HEK293 (cell line): ENCODE measurements at regions not wholly inside any gene's neighbourhood (a gene's known extent, or its start where the extent isn't known, plus 50 kb on each side); places are given as distances from the start of the nearest gene placed in this dataset.

Experiments
- BCL6B ChIP-seq: fragments of 450-650 bp; formaldehyde crosslinking; IDR thresholded peaks from 2 replicates; pipeline ENCODE4 v1.5.1; 2017; ENCODE audit warnings: missing biosample characterization, missing genetic modification characterization
- WT1 ChIP-seq: fragments of 450-650 bp; formaldehyde crosslinking; IDR thresholded peaks from 2 replicates; pipeline ENCODE4 v1.5.1; 2016; ENCODE audit warnings: missing biosample characterization, missing genetic modification characterization
- ZNF274 ChIP-seq, 2 experiments: fragments of 200-500 bp in 1 of 2; fragments of 450-650 bp in 1 of 2; sonication (Bioruptor generic) in 1 of 2; formaldehyde crosslinking in 1 of 2; IDR thresholded peaks; 2 replicates each; pipeline versions ENCODE4 v1.5.1 to v1.6.1; 2014 to 2016; ENCODE audit warnings: borderline replicate concordance in 1 of 2, inconsistent platforms in 1 of 2, low read length in 1 of 2, missing biosample characterization in 1 of 2, missing genetic modification characterization in 1 of 2
- ZNF350 ChIP-seq: fragments of 450-650 bp; formaldehyde crosslinking; IDR thresholded peaks from 2 replicates; pipeline ENCODE4 v1.5.0; 2017; ENCODE audit warnings: missing biosample characterization, mild to moderate bottlenecking, missing genetic modification characterization
- ZNF354C ChIP-seq: fragments of 450-650 bp; formaldehyde crosslinking; IDR thresholded peaks from 2 replicates; pipeline ENCODE4 v1.5.1; 2016; ENCODE audit warnings: missing biosample characterization, missing genetic modification characterization, low read depth, borderline replicate concordance
- ZNF624 ChIP-seq: fragments of 450-650 bp; formaldehyde crosslinking; IDR thresholded peaks from 2 replicates; pipeline ENCODE4 v1.5.1; 2017; ENCODE audit warnings: missing biosample characterization, missing genetic modification characterization
- TF ChIP-seq, protein P1 (sequence below): fragments of 450-650 bp; formaldehyde crosslinking; IDR thresholded peaks from 2 replicates; pipeline ENCODE4 v1.5.1; 2016; ENCODE audit warnings: missing biosample characterization, missing genetic modification characterization
- TF ChIP-seq, protein P2 (sequence below): fragments of 450-650 bp; formaldehyde crosslinking; optimal IDR thresholded peaks from 2 replicates; pipeline ENCODE3; 2016; ENCODE audit warnings: missing biosample characterization, mild to moderate bottlenecking, missing genetic modification characterization
- TF ChIP-seq, protein P3 (sequence below): fragments of 450-650 bp; formaldehyde crosslinking; IDR thresholded peaks from 2 replicates; pipeline ENCODE4 v1.5.1; 2016; ENCODE audit warnings: missing biosample characterization, missing genetic modification characterization

DNA sequence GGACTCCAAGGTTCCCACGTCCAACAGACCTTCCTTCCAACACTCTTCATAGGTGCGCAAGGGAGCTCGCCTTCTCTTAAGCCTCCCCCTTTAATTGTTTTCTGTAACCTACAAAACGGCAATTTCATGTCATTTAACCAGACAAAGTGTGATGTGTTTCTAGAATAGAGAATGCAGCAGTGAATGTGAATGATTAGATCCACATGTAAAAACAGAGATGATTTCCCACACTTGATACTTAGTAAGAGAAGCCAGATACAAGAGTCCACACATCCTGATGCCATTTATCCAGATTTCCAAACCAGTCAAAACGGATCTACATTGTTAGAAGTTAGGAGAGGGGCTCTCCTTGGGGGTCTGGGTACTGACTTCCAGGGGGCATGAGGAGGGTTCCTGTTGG lies 89.3 kb downstream of the IRF8 start:
- TF ChIP-seq ZNF624 (tag by site-specific recombination) (no peak), BCL6B (tag by site-specific recombination) (no peak), WT1 (no peak), ZNF274 (IDR thresholded peaks at IDR 0.05; ENCODE audit: low read length) (no peak), ZNF274 (tag by site-specific recombination; IDR thresholded peaks at IDR 0.05; ENCODE audit: borderline replicate concordance) (no peak), ZNF350 (tag by site-specific recombination) (no peak), ZNF354C (no peak)
- TF ChIP-seq, protein P1, sequence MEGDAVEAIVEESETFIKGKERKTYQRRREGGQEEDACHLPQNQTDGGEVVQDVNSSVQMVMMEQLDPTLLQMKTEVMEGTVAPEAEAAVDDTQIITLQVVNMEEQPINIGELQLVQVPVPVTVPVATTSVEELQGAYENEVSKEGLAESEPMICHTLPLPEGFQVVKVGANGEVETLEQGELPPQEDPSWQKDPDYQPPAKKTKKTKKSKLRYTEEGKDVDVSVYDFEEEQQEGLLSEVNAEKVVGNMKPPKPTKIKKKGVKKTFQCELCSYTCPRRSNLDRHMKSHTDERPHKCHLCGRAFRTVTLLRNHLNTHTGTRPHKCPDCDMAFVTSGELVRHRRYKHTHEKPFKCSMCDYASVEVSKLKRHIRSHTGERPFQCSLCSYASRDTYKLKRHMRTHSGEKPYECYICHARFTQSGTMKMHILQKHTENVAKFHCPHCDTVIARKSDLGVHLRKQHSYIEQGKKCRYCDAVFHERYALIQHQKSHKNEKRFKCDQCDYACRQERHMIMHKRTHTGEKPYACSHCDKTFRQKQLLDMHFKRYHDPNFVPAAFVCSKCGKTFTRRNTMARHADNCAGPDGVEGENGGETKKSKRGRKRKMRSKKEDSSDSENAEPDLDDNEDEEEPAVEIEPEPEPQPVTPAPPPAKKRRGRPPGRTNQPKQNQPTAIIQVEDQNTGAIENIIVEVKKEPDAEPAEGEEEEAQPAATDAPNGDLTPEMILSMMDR (tag by site-specific recombination), result no peak
- TF ChIP-seq, protein P2, sequence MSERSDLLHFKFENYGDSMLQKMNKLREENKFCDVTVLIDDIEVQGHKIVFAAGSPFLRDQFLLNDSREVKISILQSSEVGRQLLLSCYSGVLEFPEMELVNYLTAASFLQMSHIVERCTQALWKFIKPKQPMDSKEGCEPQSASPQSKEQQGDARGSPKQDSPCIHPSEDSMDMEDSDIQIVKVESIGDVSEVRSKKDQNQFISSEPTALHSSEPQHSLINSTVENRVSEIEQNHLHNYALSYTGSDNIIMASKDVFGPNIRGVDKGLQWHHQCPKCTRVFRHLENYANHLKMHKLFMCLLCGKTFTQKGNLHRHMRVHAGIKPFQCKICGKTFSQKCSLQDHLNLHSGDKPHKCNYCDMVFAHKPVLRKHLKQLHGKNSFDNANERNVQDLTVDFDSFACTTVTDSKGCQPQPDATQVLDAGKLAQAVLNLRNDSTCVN, result no peak
- TF ChIP-seq, protein P3, sequence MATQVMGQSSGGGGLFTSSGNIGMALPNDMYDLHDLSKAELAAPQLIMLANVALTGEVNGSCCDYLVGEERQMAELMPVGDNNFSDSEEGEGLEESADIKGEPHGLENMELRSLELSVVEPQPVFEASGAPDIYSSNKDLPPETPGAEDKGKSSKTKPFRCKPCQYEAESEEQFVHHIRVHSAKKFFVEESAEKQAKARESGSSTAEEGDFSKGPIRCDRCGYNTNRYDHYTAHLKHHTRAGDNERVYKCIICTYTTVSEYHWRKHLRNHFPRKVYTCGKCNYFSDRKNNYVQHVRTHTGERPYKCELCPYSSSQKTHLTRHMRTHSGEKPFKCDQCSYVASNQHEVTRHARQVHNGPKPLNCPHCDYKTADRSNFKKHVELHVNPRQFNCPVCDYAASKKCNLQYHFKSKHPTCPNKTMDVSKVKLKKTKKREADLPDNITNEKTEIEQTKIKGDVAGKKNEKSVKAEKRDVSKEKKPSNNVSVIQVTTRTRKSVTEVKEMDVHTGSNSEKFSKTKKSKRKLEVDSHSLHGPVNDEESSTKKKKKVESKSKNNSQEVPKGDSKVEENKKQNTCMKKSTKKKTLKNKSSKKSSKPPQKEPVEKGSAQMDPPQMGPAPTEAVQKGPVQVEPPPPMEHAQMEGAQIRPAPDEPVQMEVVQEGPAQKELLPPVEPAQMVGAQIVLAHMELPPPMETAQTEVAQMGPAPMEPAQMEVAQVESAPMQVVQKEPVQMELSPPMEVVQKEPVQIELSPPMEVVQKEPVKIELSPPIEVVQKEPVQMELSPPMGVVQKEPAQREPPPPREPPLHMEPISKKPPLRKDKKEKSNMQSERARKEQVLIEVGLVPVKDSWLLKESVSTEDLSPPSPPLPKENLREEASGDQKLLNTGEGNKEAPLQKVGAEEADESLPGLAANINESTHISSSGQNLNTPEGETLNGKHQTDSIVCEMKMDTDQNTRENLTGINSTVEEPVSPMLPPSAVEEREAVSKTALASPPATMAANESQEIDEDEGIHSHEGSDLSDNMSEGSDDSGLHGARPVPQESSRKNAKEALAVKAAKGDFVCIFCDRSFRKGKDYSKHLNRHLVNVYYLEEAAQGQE (tag by site-specific recombination), result no peak
